Neutrophil (primary cell): ENCODE measurements at regions not wholly inside any gene's neighbourhood (a gene's known extent, or its start where the extent isn't known, plus 50 kb on each side); places are given as distances from the start of the nearest gene placed in this dataset.
"Not testable (repeated sequence)": the region's sequence is repeated elsewhere in the genome, so short reads cannot be mapped to it uniquely, and the experiment has no call there.

Experiments used
- H3K27ac ChIP-seq: fragments of 200-600 bp; sonication (generic); 2 replicates; pipeline ENCODE4 v1.5.1; 2016; ENCODE audit warnings: mild to moderate bottlenecking, moderate library complexity
- H3K27me3 ChIP-seq: fragments of 200-600 bp; sonication (generic); 2 replicates; pipeline ENCODE4 v1.6.0; 2016; ENCODE audit warnings: mild to moderate bottlenecking
- H3K36me3 ChIP-seq: fragments of 200-600 bp; sonication (generic); 2 replicates; pipeline ENCODE4 v1.5.1; 2017
- H3K4me1 ChIP-seq, 2 experiments: fragments of 200-600 bp in 1 of 2; sonication (generic) in 1 of 2; 1 replicate in 1 of 2; 2 replicates in 1 of 2; pipeline versions ENCODE4 v1.5.1 to v1.6.1; 2013 to 2016; ENCODE audit warnings: low read depth in 1 of 2, low read length in 1 of 2, mild to moderate bottlenecking in 1 of 2, moderate library complexity in 1 of 2; ENCODE audit not compliant: control insufficient read depth in 1 of 2, insufficient read depth in 1 of 2
- H3K4me3 ChIP-seq, 2 experiments: fragments of 200-600 bp in 1 of 2; sonication (generic) in 1 of 2; 1 replicate in 1 of 2; 2 replicates in 1 of 2; pipeline ENCODE4 v1.5.1; 2013 to 2016; ENCODE audit warnings: low read depth in 1 of 2, low read length in 1 of 2, mild to moderate bottlenecking in 1 of 2, moderate library complexity in 1 of 2
- H3K9me3 ChIP-seq: fragments of 200-600 bp; sonication (generic); 2 replicates; pipeline ENCODE4 v1.5.1; 2016
- CTCF ChIP-seq: fragments of 200-600 bp; sonication (generic); IDR thresholded peaks from 2 replicates; pipeline ENCODE4 v1.5.1; 2016; ENCODE audit warnings: antibody characterized with exemption

GRCh38 chr7:69105092-69105491, 493.2 kb upstream of the AUTS2 start:
- H3K36me3 ChIP-seq: no peaks in the 10 kb centered on the region
- no peak overlapping the region for H3K27ac ChIP-seq
- H3K9me3 ChIP-seq: no peaks in the 10 kb centered on the region
- no peak for TF ChIP-seq CTCF
- H3K4me1 ChIP-seq: no peaks in the 10 kb centered on the region
- H3K4me3 ChIP-seq: no peak overlapping the region
- no peaks in the 10 kb centered on the region for H3K27me3 ChIP-seq

GRCh38 chr7:69105981-69106380, 492.3 kb upstream of the AUTS2 start:
- H3K27me3 ChIP-seq: no peaks in the 10 kb centered on the region
- H3K4me1 ChIP-seq: no peaks in the 10 kb centered on the region

GRCh38 chr7:69106449-69106848, 491.8 kb upstream of the AUTS2 start:
- not testable (repeated sequence) for H3K27me3 ChIP-seq, H3K4me1 ChIP-seq, H3K4me3 ChIP-seq, H3K9me3 ChIP-seq, H3K36me3 ChIP-seq, H3K27ac ChIP-seq

More at GRCh38 chr7:69105981-69106380, 492.3 kb upstream of the AUTS2 start:
- TF ChIP-seq CTCF: no peak
- Histone ChIP-seq H3K9me3 (no peaks in the 10 kb centered on the region), H3K27ac (no peak overlapping the region), H3K4me3 (no peak overlapping the region), H3K36me3 (no peaks in the 10 kb centered on the region)

- H3K4me3 ChIP-seq, H3K27ac ChIP-seq, H3K4me1 ChIP-seq, H3K9me3 ChIP-seq, H3K27me3 ChIP-seq, H3K36me3 ChIP-seq: not testable (repeated sequence)
Measured at GRCh38 chr7:69106946-69107345, 491.3 kb upstream of the AUTS2 start.

GRCh38 chr7:69108097-69108496, 490.2 kb upstream of the AUTS2 start:
- no peak for TF ChIP-seq CTCF
- Histone ChIP-seq H3K27me3 (no peaks in the 10 kb centered on the region), H3K9me3 (no peaks in the 10 kb centered on the region), H3K27ac (no peak overlapping the region), H3K36me3 (no peaks in the 10 kb centered on the region), H3K4me1 (no peaks in the 10 kb centered on the region), H3K4me3 (no peak overlapping the region)

- Histone ChIP-seq H3K36me3 (no peaks in the 10 kb centered on the region), H3K27ac (no peak overlapping the region), H3K4me1 (no peaks in the 10 kb centered on the region), H3K4me3 (no peak overlapping the region), H3K27me3 (no peaks in the 10 kb centered on the region), H3K9me3 (no peaks in the 10 kb centered on the region)
- no peak for TF ChIP-seq CTCF
Measured at GRCh38 chr7:69109246-69109645, 489.0 kb upstream of the AUTS2 start.

- Histone ChIP-seq H3K36me3 (no peaks in the 10 kb centered on the region), H3K4me3 (no peak overlapping the region), H3K27me3 (no peaks in the 10 kb centered on the region), H3K27ac (no peak overlapping the region), H3K9me3 (no peaks in the 10 kb centered on the region), H3K4me1 (no peaks in the 10 kb centered on the region)
- TF ChIP-seq CTCF: no peak
Measured at GRCh38 chr7:69109879-69110278, 488.4 kb upstream of the AUTS2 start.
